Daoy (cell line): ENCODE measurements at regions not wholly inside any gene's neighbourhood (a gene's known extent, or its start where the extent isn't known, plus 50 kb on each side); places are given as distances from the start of the nearest gene placed in this dataset.
"Not testable (repeated sequence)": the region's sequence is repeated elsewhere in the genome, so short reads cannot be mapped to it uniquely, and the experiment has no call there.

ENCODE experiments used
- DNase-seq: peaks from one replicate; pipeline ENCODE4 v3.0.0-alpha.2; 2015; ENCODE audit warnings: low read depth

- not testable (repeated sequence) for DNase-seq
Observed at GRCh38 chr2:111316221-111316741, 195.6 kb downstream of the BCL2L11 start.

- not testable (repeated sequence) for DNase-seq
Observed at GRCh38 chr2:111316881-111317549, 196.3 kb downstream of the BCL2L11 start.

GRCh38 chr2:111319552-111319951 lies 198.8 kb downstream of the BCL2L11 start:
- DNase-seq: not testable (repeated sequence)

GRCh38 chr2:111320264-111320663 lies 199.6 kb downstream of the BCL2L11 start:
- DNase-seq: not testable (repeated sequence)

- DNase-seq: peak; percentile 84
Observed at GRCh38 chr2:111320965-111321364, 200.3 kb downstream of the BCL2L11 start.

GRCh38 chr2:111323384-111323783 lies 202.7 kb downstream of the BCL2L11 start:
- not testable (repeated sequence) for DNase-seq

GRCh38 chr2:111327726-111328125 lies 207.0 kb downstream of the BCL2L11 start:
- DNase-seq: not testable (repeated sequence)

- DNase-seq: not testable (repeated sequence)
Observed at GRCh38 chr2:111329309-111329708, 208.6 kb downstream of the BCL2L11 start.

- not testable (repeated sequence) for DNase-seq
Observed at GRCh38 chr2:111331099-111331724, 210.5 kb downstream of the BCL2L11 start.

GRCh38 chr2:111335220-111335907 lies 214.7 kb downstream of the BCL2L11 start:
- not testable (repeated sequence) for DNase-seq

GRCh38 chr2:111338474-111338873 lies 217.8 kb downstream of the BCL2L11 start:
- not testable (repeated sequence) for DNase-seq

- DNase-seq: not testable (repeated sequence)
Observed at GRCh38 chr2:111339476-111339875, 218.8 kb downstream of the BCL2L11 start.

- not testable (repeated sequence) for DNase-seq
Observed at GRCh38 chr2:111344590-111344989, 223.9 kb downstream of the BCL2L11 start.

- DNase-seq: not testable (repeated sequence)
Observed at GRCh38 chr2:111345439-111345838, 224.7 kb downstream of the BCL2L11 start.

- DNase-seq: peak; percentile 29
Observed at GRCh38 chr2:111346018-111346930, 225.6 kb downstream of the BCL2L11 start.

- not testable (repeated sequence) for DNase-seq
Observed at GRCh38 chr2:111347695-111348094, 227.0 kb downstream of the BCL2L11 start.

- not testable (repeated sequence) for DNase-seq
Observed at GRCh38 chr2:111348316-111348715, 227.6 kb downstream of the BCL2L11 start.

- DNase-seq: not testable (repeated sequence)
Observed at GRCh38 chr2:111355022-111355817, 234.5 kb downstream of the BCL2L11 start.

GRCh38 chr2:111355823-111356511 lies 235.3 kb downstream of the BCL2L11 start:
- not testable (repeated sequence) for DNase-seq

GRCh38 chr2:111356512-111357031 lies 235.9 kb downstream of the BCL2L11 start:
- DNase-seq: not testable (repeated sequence)
